DMS 273 (cell line): ENCODE measurements at regions not wholly inside any gene's neighbourhood (a gene's known extent, or its start where the extent isn't known, plus 50 kb on each side); places are given as distances from the start of the nearest gene placed in this dataset.
A peak's percentile ranks its signal among the peaks of the same experiment; 100 is the strongest.

ENCODE experiments used
- DNase-seq: peaks from one replicate; lab custom pipeline; 2025; ENCODE audit not compliant: unreplicated experiment; lab: John Stamatoyannopoulos, UW

DNA sequence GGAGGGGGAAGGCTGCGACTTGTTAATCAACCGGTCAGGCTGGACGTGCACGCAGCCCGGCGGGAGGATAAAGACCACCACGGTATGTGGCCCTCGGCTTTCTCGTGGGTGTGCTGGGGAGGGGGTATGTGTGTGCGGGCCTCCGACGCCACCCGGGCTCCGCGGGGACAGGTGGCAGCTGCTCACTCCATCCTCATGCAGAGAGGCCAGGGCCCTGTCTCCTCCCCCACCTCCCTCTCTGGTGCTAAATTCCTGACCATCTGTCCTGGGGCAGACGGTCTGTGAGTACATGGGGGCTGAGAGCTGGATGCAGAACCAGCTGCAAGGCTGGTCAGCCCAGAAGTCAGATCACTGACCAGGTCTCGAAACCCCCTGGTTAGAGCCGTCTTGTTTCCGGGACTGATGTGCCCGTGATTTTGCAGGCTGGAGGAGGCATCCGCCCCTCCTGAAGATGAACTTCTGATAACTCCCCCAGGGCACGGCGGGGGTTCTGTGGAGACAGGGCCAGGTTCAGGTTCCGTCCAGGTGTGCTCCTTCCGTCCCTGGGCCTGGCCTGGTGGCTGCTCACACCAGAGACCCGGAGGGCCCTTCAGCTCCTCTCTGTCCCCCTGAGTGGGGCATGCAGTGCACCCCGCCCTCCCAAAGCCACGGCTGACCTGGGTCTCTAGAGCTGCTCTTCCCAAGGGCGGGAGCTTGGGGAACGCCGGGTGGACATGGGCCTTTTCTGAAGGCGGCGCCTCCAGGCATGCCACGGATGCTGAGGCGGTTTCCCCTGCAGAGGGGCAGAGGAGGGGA is 1119.7 kb downstream of the BRD1 start:
- peak; percentile 20 for DNase-seq

DNA sequence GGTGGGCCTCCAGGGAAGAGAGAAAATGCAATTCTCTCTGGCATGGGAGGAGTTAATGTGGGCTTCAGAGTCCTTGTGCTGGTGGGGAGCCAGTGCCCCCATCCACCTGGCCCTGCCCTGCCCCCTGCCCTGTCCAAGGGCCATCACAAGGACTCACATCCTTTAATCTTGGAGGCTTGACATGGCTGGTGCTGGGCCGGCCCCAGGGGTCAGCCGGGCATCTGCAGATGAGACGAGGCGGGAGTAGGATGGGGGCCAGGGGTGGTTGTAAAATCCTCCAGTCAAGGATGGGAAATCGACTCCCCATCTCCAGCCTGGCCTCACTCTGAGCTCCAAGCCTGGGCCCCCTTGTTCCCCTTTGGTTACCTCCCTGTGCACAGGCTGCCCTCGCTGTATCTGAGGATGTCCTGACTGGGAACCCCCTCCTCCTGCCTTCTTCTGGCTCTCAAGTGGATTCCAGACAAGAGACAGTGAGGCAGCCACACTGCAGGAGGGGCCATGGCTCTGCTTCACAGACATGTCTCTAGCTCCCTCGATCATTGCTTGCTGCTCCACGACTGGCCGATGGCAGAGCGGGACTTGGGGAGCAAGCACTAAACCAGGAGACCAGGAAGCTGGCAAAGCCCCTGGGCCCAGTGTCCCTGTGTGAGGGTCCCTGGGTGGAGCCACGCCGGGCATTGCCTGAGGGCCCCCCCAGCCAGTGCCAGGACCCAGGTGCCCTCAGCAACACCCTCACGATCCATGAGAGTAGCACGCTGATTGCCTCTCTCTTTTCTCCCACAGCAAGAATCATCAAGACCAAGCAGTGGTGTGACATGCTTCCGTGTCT is 1120.5 kb downstream of the BRD1 start:
- DNase-seq: no peak

DNA sequence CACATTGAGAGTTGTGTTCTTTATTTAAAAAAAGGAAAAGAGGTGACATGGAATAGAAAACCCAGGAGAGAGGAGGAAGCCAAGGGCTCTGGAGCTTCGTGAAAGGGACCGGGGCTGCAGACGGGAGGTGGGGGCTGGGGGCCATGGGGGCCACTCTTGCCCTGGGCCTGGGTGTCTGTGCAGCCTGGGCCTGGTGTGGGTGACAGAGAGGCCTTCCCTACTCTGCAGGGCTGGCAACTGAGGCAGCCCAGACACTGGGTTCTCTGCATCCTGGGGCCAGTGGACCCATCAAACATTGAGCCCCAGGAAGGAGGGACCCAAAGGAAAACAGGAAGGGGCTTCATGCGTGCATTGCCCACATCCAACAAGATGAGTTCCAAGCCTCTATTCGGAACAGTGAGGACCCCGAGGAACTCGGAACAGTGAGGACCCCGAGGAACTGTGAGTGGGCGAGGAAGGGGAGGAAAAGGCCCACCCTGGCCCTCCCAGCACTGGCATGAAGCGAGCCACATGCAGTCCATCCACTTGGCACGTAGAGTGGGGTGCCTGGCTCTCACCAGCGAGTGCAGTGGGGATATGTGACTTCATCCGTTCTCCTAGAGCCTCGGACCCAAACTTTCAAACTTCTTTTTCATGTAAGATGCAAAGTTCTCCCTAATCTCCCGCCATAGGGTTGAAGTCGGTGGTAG is 1121.6 kb downstream of the BRD1 start:
- DNase-seq: no peak

DNA sequence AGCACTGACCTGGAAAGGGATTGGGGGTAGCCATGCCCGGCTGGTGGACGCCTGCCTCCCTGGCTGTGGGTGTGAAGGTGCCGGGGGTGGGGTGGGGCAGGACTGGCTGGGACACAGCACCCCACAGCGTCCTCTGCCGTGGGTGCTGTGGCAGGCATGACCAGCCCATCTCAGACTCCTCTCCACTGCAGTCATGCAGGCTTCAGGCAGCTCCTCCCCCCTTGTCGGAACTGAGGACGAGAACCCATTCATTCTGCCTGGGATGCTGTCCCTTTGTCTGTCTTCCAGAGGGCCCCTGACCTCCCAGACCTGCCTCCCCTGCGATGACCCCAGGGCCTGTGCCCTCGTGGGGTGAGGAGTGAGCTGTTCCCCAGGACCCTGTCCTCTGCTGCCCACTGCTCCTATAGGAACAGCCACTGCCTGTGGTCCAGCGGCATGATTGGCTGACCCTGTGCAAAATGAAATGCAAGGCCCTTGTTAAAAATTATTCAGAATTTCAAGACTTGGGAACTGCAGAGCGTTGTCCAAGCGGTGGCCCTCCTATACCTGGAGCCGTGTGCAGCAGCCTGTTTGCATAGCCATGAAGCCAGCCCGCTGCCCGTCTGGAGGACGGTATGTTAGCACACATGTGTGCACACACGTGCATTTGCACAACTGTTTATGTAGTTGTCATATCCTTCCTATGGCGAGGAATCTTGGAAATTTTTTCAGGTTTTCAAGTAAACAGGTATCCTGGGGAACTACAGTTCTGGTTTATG is 1122.3 kb downstream of the BRD1 start:
- DNase-seq: no peak

GRCh38 chr22:48704335-48704734 is 1123.3 kb downstream of the BRD1 start:
- DNase-seq: no peak

DNA sequence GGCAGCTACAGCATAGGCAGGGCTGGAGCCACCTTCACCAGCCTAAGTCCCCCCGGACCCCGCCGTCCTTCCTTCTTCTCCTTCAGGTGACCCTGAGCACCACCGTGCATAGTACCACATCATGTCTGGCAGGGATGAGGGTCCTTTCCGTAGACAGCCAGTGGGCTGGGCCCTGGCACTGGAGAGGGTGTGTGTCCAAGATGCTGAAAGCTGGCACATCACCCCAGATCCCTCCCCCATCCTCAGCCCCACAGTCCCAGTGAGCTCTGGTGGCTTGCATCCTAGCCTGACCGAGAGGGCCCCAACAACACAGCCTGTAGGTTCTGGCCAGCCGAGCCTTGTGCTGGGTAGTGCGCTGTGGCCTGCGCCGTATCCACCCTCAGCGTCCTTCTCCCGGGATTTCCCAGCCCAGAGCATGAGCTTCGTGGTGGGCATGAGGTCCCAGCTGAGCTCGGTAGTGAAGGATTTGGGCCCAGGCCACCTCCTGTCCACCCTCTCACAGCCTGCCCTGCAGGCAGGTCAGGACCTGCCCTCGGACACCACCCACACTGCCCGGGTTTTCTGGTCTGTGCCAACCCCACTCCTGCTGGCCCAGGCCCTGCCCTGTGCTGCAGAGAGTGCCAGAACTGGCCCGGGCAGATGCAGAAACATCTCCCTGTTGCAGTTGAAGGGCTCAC is 1124.3 kb downstream of the BRD1 start:
- DNase-seq: no peak

DNA sequence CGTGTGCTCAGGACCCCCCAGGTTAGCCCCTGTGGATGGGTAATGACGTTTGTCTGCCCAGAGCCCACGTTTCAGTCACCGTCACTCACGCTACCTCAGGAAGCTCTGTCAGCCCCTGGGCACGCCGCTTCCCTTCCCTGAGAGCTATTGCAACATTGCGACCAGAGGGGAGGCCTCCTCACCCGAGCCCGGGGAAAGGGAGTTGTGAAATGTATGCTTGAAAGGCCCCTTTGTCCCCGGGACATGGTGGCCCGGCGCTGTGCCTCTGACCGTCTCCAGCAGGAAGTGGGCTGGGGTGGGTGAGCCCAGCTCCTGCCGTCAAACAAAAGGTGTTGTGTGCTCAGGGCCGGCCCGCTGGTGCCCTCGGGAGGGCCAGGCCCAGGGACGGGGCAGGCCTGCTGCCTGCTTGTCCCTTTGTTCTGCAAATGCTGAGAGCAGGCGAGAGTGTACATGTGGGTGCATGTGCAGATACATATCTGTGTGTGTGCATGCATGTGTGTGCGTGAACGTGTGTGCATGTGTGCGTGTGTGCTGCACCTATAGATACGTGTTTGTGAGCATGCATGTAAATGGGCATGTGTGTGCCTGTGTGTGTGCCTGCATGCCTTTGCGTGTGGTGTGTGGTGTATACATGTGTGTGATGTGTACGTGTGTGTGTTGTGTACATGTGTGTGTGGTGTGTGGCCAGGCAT is 1125.0 kb downstream of the BRD1 start:
- no peak for DNase-seq

DNA sequence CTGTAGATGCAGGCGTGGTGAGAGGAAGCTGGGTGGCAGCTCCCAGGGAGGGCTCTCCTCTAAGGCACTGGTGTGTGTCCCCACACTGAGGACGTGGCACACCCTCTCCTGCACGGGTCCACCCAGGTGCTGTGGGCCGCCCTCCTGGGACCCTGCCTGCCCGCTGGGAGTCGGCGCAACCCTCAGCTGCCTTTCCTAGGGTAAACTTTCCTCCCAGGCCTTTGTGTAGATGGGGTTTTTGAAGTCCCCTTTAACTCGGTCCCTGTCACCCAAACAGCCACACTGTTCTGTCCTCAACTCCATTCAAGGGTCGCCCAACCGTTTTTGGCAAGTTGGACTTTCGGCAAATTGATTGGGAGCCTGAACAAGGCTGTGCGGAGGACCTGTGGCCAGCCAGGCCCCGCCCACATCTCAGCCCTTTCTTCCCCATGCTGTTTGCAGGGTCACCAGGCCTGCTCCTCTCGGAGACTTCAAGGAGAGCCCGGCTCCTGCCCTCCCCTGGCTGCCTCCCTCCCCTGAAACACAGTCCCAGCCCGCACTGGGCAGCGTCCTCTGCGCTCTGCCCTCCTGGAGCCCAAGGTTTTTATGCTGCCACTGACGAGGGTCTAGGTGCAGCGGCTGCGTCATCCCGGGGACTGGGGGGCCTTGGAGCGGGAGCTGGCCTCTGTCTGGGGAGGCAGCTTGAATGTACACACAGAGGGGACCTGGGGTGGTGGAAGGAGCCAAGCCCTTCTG is 1126.2 kb downstream of the BRD1 start:
- no peak for DNase-seq

DNA sequence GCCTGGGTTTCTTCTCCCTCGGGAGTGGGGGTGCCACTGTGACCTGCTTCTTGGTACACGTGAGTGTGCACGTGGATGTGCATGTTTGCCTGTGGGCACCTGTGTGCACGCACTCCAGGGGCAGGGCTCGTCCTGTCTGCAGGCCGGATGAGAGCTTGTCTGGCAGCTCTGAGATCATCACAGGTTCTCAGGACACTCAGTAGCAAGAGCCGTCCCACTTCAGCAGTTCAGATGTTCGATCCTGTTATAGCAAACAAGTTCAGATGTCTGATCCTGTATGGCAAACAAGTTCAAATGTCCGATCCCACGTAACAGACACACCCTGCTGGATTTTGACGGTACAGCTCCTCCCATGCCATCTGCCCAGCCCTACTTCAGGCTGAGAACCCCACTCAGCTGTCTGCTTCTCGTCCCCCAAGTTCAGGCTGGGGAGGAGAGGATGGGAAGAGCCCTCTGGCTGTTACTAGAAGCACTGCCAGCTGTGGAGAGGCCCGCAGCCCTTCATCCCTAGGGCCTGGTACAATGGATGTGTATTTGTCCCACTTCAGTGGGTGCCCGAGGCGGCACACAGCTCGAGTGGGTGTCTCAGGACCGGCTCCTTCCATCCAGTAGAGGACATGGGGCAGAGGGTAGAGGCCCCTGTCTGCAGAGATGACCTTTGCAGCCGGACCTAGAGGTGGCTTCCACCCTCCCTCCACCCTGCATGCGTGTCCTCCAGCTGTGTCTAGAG is 1126.9 kb downstream of the BRD1 start:
- peak; percentile 52 for DNase-seq

DNA sequence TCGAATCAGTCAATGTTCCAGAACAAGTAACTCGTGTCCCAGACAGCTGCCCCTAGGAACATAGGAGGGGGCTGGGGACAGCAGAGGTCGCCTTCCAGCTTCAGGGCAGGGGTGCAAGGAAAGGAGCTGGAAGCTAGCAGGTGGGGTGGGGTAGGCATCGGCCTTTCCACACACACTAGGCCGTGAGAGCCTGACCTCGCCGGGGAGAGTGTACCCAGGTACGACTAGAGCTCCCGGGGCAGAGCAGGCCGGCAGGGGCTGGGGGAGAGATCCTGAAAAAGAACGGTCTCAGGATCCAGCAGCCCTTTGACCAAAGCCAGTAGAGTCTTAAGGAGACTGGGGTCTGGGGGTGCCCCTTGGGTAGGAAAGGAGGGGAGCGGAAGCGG is 1127.5 kb downstream of the BRD1 start:
- DNase-seq: no peak

GRCh38 chr22:48699511-48699910 is 1128.2 kb downstream of the BRD1 start:
- DNase-seq: no peak

DNA sequence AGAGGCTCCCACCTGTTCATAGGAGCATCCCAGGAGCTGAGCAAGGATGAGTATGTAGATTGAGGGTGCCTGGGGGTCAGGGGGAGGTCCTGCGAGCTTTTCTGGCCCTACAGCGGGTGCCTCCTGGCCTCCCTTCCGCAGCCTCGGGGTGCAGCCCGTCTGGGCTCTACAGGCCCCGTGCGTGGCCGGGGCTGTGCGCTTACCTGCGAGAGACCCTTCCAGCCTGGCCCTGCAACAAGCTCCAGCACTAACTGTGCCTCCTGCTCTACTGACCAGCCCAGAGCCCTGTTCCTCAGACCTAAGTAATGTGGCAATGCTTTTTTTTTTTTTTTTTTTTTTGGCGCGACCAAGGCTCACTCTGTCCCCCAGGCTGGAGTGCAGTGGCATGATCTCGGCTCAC is 1129.1 kb downstream of the BRD1 start:
- no peak for DNase-seq

DNA sequence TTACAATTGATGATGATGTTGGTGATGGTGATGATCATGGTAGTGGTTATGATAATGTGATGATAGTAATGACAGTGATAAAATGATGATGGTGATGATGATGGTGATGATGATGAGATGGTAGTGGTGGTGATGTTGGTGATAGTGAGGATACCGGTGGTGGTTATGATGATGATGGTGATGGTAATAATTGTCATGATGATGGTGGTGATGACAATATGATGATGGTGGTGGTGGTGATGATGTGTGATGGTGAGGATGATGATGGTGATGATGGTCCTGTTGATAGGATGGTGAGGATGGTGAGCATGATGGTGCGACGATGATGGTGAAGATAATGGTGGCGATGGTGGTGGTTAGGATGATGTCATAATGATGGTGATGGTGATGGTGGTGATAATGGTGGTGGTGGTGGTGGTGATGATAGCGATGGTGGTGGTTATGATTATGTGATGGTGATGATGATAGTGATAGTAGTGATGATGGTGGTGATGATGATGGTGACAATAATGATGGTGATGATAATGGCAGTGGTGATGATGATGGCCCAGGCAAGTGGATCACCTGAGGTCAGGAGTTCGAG is 1129.9 kb downstream of the BRD1 start:
- DNase-seq: no peak

- DNase-seq: no peak
These were observed 1130.5 kb downstream of the BRD1 start for GRCh38 chr22:48697223-48697622.

- no peak for DNase-seq
These were observed 1131.3 kb downstream of the BRD1 start for GRCh38 chr22:48696371-48696770.

GRCh38 chr22:48695731-48696305 is 1131.9 kb downstream of the BRD1 start:
- no peak for DNase-seq

GRCh38 chr22:48695251-48695650 is 1132.4 kb downstream of the BRD1 start:
- DNase-seq: no peak
